Kidney (tissue), 13 donors: ENCODE measurements at regions not wholly inside any gene's neighbourhood (a gene's known extent, or its start where the extent isn't known, plus 50 kb on each side); places are given as distances from the start of the nearest gene placed in this dataset.

Source experiments
- DNase-seq, 5 donors: peaks; one replicate each; pipeline ENCODE4 v3.0.0-alpha.2; 2013 to 2020
- FAIRE-seq: peaks from 2 replicates; lab custom pipeline; 2012; peaks lifted over from hg19 to GRCh38; lab: Jason Lieb, UNC
- H3K27ac ChIP-seq, 2 donors: one replicate each; pipeline ENCODE4 v1.7.0; 2013; ENCODE audit warnings: low read depth in 2 of 2, low read length in 2 of 2, inconsistent platforms in 1 of 2
- H3K27me3 ChIP-seq: one replicate; pipeline ENCODE4 v1.7.1; 2013; ENCODE audit warnings: low read length, inconsistent platforms; ENCODE audit not compliant: control insufficient read depth, insufficient read depth
- H3K36me3 ChIP-seq, 3 donors: one replicate each; pipeline versions ENCODE4 v1.7.0 to v1.7.1; 2013; ENCODE audit warnings: low read length in 3 of 3, control low read depth in 1 of 3, inconsistent platforms in 1 of 3; ENCODE audit not compliant: insufficient read depth in 3 of 3, control insufficient read depth in 2 of 3
- H3K4me1 ChIP-seq, 3 donors: one replicate each; pipeline versions ENCODE4 v1.7.0 to v1.7.1; 2013; ENCODE audit warnings: low read length in 3 of 3, inconsistent platforms in 1 of 3, low read depth in 1 of 3; ENCODE audit not compliant: control insufficient read depth in 2 of 3, insufficient read depth in 2 of 3
- H3K4me3 ChIP-seq, 3 donors: one replicate each; pipeline versions ENCODE4 v1.7.0 to v1.8.1; 2013; ENCODE audit warnings: low read length in 3 of 3, control low read depth in 1 of 3, inconsistent platforms in 1 of 3
- H3K9ac ChIP-seq, 3 donors: one replicate each; pipeline versions ENCODE4 v1.7.0 to v1.7.1; 2013; ENCODE audit warnings: low read length in 3 of 3, control low read depth in 1 of 3, inconsistent platforms in 1 of 3
- H3K9me3 ChIP-seq, 3 donors: one replicate each; pipeline versions ENCODE4 v1.7.0 to v1.7.1; 2013; ENCODE audit warnings: low read length in 3 of 3, control low read depth in 1 of 3, inconsistent platforms in 1 of 3; ENCODE audit not compliant: control insufficient read depth in 2 of 3, insufficient read depth in 1 of 3
- intact Hi-C: fragments of 100-400 bp; cut with DNase I; formaldehyde crosslinking; loops from one replicate; pipeline ENCODE4 v1.11.1; 2022
- TF ChIP-seq, protein P1 (sequence below): IDR thresholded peaks from 3 replicates; pipeline ENCODE4 v1.5.1; 2012; ENCODE audit warnings: mild to moderate bottlenecking, moderate library complexity, borderline replicate concordance; ENCODE audit not compliant: insufficient read depth; ENCODE audit errors: extremely low read depth
- donor health status: control.
- donor health status: control.
- donor health status: control.
- donor health status: control.
- donor health status: control.
- donor health status: DM: yes; HTN: yes; CAD: no.
- donor health status: Normal renal cell carcinoma (clear cell type).

DNA sequence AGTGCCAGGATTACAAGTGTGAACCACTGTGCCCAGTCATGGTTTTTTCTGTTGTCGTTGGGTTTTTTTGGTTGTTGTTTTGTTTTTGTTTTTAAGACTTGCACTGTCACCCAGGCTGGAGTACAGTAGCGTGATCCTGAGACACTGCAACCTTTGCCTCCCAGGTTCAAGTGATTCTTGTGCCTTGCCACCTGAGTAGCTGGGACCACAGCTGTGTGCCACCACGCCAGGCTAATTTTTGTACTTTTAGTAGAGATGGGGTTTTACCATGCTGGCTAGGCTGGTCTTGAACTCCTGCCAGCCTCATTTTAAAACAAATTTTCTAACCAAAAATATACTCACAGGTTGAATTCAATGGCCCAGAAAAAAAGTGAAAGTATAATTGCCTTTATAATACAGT, 174.1 kb downstream of the AHR start:
- Histone ChIP-seq H3K27ac (no peak overlapping the region), H3K4me3 (no peak overlapping the region), H3K9ac (no peak overlapping the region), H3K4me1 (no peaks in the 10 kb centered on the region), H3K27me3 (no peaks in the 10 kb centered on the region), H3K36me3 (no peaks in the 10 kb centered on the region), H3K9me3 (no peaks in the 10 kb centered on the region)
- TF ChIP-seq, protein P1, sequence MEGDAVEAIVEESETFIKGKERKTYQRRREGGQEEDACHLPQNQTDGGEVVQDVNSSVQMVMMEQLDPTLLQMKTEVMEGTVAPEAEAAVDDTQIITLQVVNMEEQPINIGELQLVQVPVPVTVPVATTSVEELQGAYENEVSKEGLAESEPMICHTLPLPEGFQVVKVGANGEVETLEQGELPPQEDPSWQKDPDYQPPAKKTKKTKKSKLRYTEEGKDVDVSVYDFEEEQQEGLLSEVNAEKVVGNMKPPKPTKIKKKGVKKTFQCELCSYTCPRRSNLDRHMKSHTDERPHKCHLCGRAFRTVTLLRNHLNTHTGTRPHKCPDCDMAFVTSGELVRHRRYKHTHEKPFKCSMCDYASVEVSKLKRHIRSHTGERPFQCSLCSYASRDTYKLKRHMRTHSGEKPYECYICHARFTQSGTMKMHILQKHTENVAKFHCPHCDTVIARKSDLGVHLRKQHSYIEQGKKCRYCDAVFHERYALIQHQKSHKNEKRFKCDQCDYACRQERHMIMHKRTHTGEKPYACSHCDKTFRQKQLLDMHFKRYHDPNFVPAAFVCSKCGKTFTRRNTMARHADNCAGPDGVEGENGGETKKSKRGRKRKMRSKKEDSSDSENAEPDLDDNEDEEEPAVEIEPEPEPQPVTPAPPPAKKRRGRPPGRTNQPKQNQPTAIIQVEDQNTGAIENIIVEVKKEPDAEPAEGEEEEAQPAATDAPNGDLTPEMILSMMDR = no peak
- FAIRE-seq = no peak
- intact Hi-C loops = no loop called here
- no peak for DNase-seq

DNA sequence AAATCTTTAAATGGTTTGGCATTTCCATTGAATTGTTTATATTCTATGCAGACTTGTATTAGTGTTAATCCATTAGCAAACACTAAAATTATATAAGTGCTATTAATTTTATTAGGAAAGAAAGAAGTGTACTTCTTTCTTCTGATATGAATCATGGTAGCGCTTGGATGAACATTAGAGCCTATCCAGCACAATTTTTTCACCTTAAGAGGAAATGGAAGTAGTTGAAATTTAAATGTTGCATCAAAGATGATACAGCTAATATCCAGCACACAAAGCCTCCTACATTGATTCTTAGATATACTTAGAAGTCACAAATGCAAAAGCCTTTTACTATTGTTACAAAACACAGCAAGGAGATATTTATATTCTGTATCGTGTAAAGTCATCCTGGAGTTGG, 174.5 kb downstream of the AHR start:
- H3K4me3 ChIP-seq = no peak overlapping the region
- no peak overlapping the region for H3K27ac ChIP-seq
- no peak for DNase-seq
- intact Hi-C loops = no loop called here
- TF ChIP-seq, protein P1 = no peak
- H3K9ac ChIP-seq = no peak overlapping the region
- no peaks in the 10 kb centered on the region for H3K36me3 ChIP-seq
- no peak for FAIRE-seq
- H3K4me1 ChIP-seq = no peaks in the 10 kb centered on the region
- no peaks in the 10 kb centered on the region for H3K9me3 ChIP-seq
- no peaks in the 10 kb centered on the region for H3K27me3 ChIP-seq

DNA sequence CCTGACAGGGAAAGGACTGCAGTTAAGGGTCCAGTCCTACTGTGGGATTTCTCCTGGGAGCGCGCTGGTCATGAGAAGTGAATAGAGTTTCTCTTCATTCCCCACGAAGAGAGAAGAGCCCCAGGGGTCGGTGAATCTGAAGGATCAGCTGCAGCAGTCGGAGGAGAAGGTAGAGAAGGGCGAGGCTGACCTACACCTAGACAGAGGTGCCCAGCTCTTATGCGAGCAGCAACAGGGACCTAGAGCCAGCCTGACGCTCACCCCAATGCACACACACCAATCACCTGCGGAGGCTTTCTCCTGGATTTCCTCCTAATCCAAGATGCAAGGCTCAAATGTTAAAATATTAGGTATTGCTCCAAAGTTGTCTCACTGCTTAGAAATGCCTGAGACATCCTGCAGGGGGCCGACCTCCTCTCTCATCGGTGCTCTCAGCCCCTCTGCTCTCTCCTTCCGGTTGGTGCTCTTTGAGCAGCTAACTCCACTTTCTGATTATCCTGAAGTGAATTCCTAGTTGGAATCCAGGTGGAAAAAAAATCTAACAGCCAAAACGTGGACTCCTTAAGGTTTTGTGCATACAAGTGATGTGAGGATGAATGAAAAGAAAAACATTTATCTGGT, 176.4 kb downstream of the AHR start:
- H3K9ac ChIP-seq = no peak overlapping the region
- H3K27me3 ChIP-seq = no peaks in the 10 kb centered on the region
- DNase-seq (no peak), FAIRE-seq (no peak)
- TF ChIP-seq, protein P1 = no peak
- intact Hi-C loops = no loop called here
- no peak overlapping the region for H3K27ac ChIP-seq
- H3K36me3 ChIP-seq = no peaks in the 10 kb centered on the region
- no peaks in the 10 kb centered on the region for H3K9me3 ChIP-seq
- no peak overlapping the region for H3K4me3 ChIP-seq
- H3K4me1 ChIP-seq = no peaks in the 10 kb centered on the region

DNA sequence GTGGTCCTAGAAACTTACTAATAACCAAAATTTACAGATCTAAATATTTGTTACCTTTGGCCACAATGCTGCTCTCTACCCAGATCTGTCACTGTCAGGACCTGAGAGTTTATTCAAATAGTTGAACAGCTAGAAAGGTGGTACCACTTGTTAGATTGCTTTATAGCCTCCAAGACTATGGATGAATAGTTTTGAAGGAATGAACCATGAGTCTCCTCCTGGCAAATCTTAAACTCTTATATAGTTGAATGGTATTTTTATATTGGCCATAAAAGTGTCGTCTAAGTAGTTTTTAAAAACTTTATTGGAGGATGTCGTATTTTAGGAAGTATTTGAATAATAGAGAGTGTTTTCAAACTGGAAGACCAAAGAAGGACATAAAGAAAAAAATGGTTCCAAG, 178.7 kb downstream of the AHR start:
- no peak overlapping the region for H3K4me3 ChIP-seq
- H3K4me1 ChIP-seq = no peaks in the 10 kb centered on the region
- TF ChIP-seq, protein P1 = no peak
- H3K27ac ChIP-seq = no peak overlapping the region
- no peaks in the 10 kb centered on the region for H3K9me3 ChIP-seq
- H3K27me3 ChIP-seq = no peaks in the 10 kb centered on the region
- H3K36me3 ChIP-seq = no peaks in the 10 kb centered on the region
- no peak overlapping the region for H3K9ac ChIP-seq
- FAIRE-seq (no peak), DNase-seq (no peak)
- intact Hi-C loops = no loop called here
